IMR-90 (cell line): ENCODE measurements at regions not wholly inside any gene's neighbourhood (a gene's known extent, or its start where the extent isn't known, plus 50 kb on each side); places are given as distances from the start of the nearest gene placed in this dataset.

Experiments used
- ATAC-seq: fragments of 200-7000 bp; cut with Tn5 transposase; 2 replicates; pipeline ENCODE4 v1.9.1; 2020; ENCODE audit warnings: low read depth, mild to moderate bottlenecking, moderate library complexity
- BruUV-seq: library from RNA; stranded (reverse); fragments of 400-500 nt; replicated peaks from 2 replicates; lab custom pipeline; 2021; lab: Mats Ljungman, UMichigan
- CTCF ChIA-PET: fragments of 300-600 bp; formaldehyde crosslinking; extraction: SDS; loops from one replicate; lab custom pipeline; 2021; ENCODE audit warnings: antibody characterized with exemption; lab: Yijun Ruan, JAX
- POLR2A ChIA-PET: fragments of 300-600 bp; sonication (Branson Sonifier 250); formaldehyde crosslinking; loops from one replicate; lab custom pipeline; 2022; ENCODE audit warnings: antibody characterized with exemption; ENCODE audit not compliant: unreplicated experiment; lab: Charles Lee
- DNase-seq: peaks from one replicate; pipeline ENCODE4 v3.0.0; 2013
- H2AFZ ChIP-seq: replicated peaks from 2 replicates; pipeline ENCODE3; 2013; ENCODE audit warnings: low read length, mild to moderate bottlenecking; ENCODE audit not compliant: poor library complexity
- H2AK5ac ChIP-seq: 2 replicates; pipeline ENCODE4 v1.6.1; 2013; ENCODE audit warnings: low read depth, low read length, inconsistent platforms
- H2AK9ac ChIP-seq: replicated peaks from 2 replicates; pipeline ENCODE3; 2013; ENCODE audit warnings: mild to moderate bottlenecking, low read depth, low read length, moderate library complexity; ENCODE audit not compliant: poor library complexity
- H2BK120ac ChIP-seq: 2 replicates; pipeline ENCODE4 v1.6.1; 2013; ENCODE audit warnings: low read depth, low read length, inconsistent platforms
- H2BK15ac ChIP-seq: 3 replicates; pipeline ENCODE4 v1.6.1; 2013; ENCODE audit warnings: low read depth, low read length, inconsistent platforms
- H2BK20ac ChIP-seq: 2 replicates; pipeline ENCODE4 v1.6.1; 2013; ENCODE audit warnings: low read depth, mild to moderate bottlenecking, inconsistent platforms, low read length, moderate library complexity
- H2BK5ac ChIP-seq: 2 replicates; pipeline ENCODE4 v1.6.1; 2013; ENCODE audit warnings: mild to moderate bottlenecking, low read depth, low read length, inconsistent platforms; ENCODE audit not compliant: poor library complexity, severe bottlenecking
- H3K14ac ChIP-seq: replicated peaks from 2 replicates; pipeline ENCODE4 v1.6.1; 2013; ENCODE audit warnings: low read depth, low read length, inconsistent platforms
- H3K18ac ChIP-seq: 2 replicates; pipeline ENCODE4 v1.6.1; 2013; ENCODE audit warnings: low read depth, low read length, control low read depth
- H3K23ac ChIP-seq: 2 replicates; pipeline ENCODE4 v1.6.1; 2013; ENCODE audit warnings: low read depth, low read length, inconsistent platforms
- H3K27ac ChIP-seq: 2 replicates; pipeline ENCODE4 v1.5.1; 2013; ENCODE audit warnings: mild to moderate bottlenecking, control low read depth, low read length; ENCODE audit not compliant: insufficient read depth
- H3K27me3 ChIP-seq: 2 replicates; pipeline ENCODE4 v1.6.1; 2013; ENCODE audit warnings: low read length; ENCODE audit not compliant: control insufficient read depth, insufficient read depth
- H3K36me3 ChIP-seq: 2 replicates; pipeline ENCODE4 v1.6.1; 2013; ENCODE audit warnings: low read length, mixed read lengths; ENCODE audit not compliant: control insufficient read depth, insufficient read depth
- H3K4ac ChIP-seq: 2 replicates; pipeline ENCODE4 v1.6.1; 2013; ENCODE audit warnings: low read depth, low read length, inconsistent platforms
- H3K4me1 ChIP-seq: 2 replicates; pipeline ENCODE4 v1.6.1; 2013; ENCODE audit warnings: low read length, mixed read lengths; ENCODE audit not compliant: control insufficient read depth, insufficient read depth
- H3K4me2 ChIP-seq: 2 replicates; pipeline ENCODE4 v1.6.1; 2013; ENCODE audit warnings: low read depth, mild to moderate bottlenecking, control low read depth, low read length, moderate library complexity
- H3K4me3 ChIP-seq: 2 replicates; pipeline ENCODE4 v1.5.1; 2013; ENCODE audit warnings: low read depth, mild to moderate bottlenecking, control low read depth, low read length, moderate library complexity; ENCODE audit not compliant: insufficient read depth
- H3K56ac ChIP-seq: 2 replicates; pipeline ENCODE4 v1.6.1; 2013; ENCODE audit warnings: low read length, inconsistent platforms; ENCODE audit not compliant: insufficient read depth; ENCODE audit errors: extremely low read depth
- H3K79me1 ChIP-seq, 2 experiments: 2 replicates each; pipeline ENCODE4 v1.6.1; 2013; ENCODE audit warnings: low read length in 2 of 2, inconsistent platforms in 1 of 2, low read depth in 1 of 2
- H3K9ac ChIP-seq: 2 replicates; pipeline ENCODE4 v1.6.1; 2013; ENCODE audit warnings: low read depth, low read length, control low read depth
- H3K9me1 ChIP-seq: 2 replicates; pipeline ENCODE4 v1.6.1; 2013; ENCODE audit warnings: low read length, inconsistent platforms; ENCODE audit not compliant: insufficient read depth
- H3K9me3 ChIP-seq: 2 replicates; pipeline ENCODE4 v1.6.1; 2013; ENCODE audit warnings: low read length; ENCODE audit not compliant: control insufficient read depth, insufficient read depth
- H4K20me1 ChIP-seq: 2 replicates; pipeline ENCODE4 v1.6.1; 2013; ENCODE audit warnings: low read length, inconsistent platforms; ENCODE audit not compliant: insufficient read depth
- H4K5ac ChIP-seq: 2 replicates; pipeline ENCODE4 v1.6.1; 2013; ENCODE audit warnings: mild to moderate bottlenecking, low read depth, low read length, control low read depth
- H4K8ac ChIP-seq, 2 experiments: 2 replicates each; pipeline ENCODE4 v1.6.1; 2013; ENCODE audit warnings: low read depth in 2 of 2, low read length in 2 of 2, control low read depth in 1 of 2, inconsistent platforms in 1 of 2
- H4K91ac ChIP-seq: 2 replicates; pipeline ENCODE4 v1.6.1; 2013; ENCODE audit warnings: low read depth, low read length, inconsistent platforms; ENCODE audit not compliant: insufficient read depth
- BHLHE40 ChIP-seq: fragments of 150-350 bp; IDR thresholded peaks from 2 replicates; pipeline ENCODE4 v1.6.1; 2016; ENCODE audit warnings: mild to moderate bottlenecking, low read depth, low read length
- CEBPB ChIP-seq: IDR thresholded peaks from 2 replicates; pipeline ENCODE4 v1.6.1; 2012; ENCODE audit warnings: low read depth, low read length, improper control_type of control experiment
- CHD1 ChIP-seq: IDR thresholded peaks from 2 replicates; pipeline ENCODE4 v1.6.1; 2012; ENCODE audit warnings: low read depth, low read length, improper control_type of control experiment
- ELK1 ChIP-seq: fragments of 150-350 bp; IDR thresholded peaks from 2 replicates; pipeline ENCODE4 v1.6.1; 2016; ENCODE audit warnings: low read depth, mild to moderate bottlenecking, low read length, moderate library complexity, borderline replicate concordance
- FOS ChIP-seq: fragments of 150-350 bp; IDR thresholded peaks from 2 replicates; pipeline ENCODE4 v1.6.1; 2016; ENCODE audit warnings: low read depth, low read length
- MAFK ChIP-seq: IDR thresholded peaks from 2 replicates; pipeline ENCODE4 v1.6.1; 2012; ENCODE audit warnings: low read depth, low read length, improper control_type of control experiment
- MAZ ChIP-seq: IDR thresholded peaks from 2 replicates; pipeline ENCODE4 v1.6.1; 2012; ENCODE audit warnings: low read depth, mild to moderate bottlenecking, low read length, improper control_type of control experiment, moderate library complexity, borderline replicate concordance
- MXI1 ChIP-seq: IDR thresholded peaks from 2 replicates; pipeline ENCODE4 v1.6.1; 2012; ENCODE audit warnings: low read depth, mild to moderate bottlenecking, low read length, moderate library complexity, borderline replicate concordance
- NFE2L2 ChIP-seq: fragments of 150-350 bp; IDR thresholded peaks from 2 replicates; pipeline ENCODE4 v1.6.1; 2016; ENCODE audit warnings: low read depth, mild to moderate bottlenecking, low read length
- POLR2A ChIP-seq: IDR thresholded peaks from 2 replicates; pipeline ENCODE4 v1.6.1; 2012; ENCODE audit warnings: mild to moderate bottlenecking, low read depth, low read length
- RAD21 ChIP-seq: IDR thresholded peaks from 2 replicates; pipeline ENCODE4 v1.6.1; 2012; ENCODE audit warnings: low read length, improper control_type of control experiment
- RCOR1 ChIP-seq: IDR thresholded peaks from 2 replicates; pipeline ENCODE4 v1.6.1; 2012; ENCODE audit warnings: mild to moderate bottlenecking, low read length, improper control_type of control experiment; ENCODE audit not compliant: insufficient replicate concordance
- RFX5 ChIP-seq: IDR thresholded peaks from 2 replicates; pipeline ENCODE4 v1.8.0; 2012; ENCODE audit warnings: low read depth, mild to moderate bottlenecking, low read length, moderate library complexity
- SMC3 ChIP-seq: fragments of 150-350 bp; IDR thresholded peaks from 2 replicates; pipeline ENCODE4 v1.6.1; 2016; ENCODE audit warnings: low read depth, mild to moderate bottlenecking, antibody characterized with exemption, low read length, moderate library complexity
- WGBS, 2 experiments: methylation state at CpG; one replicate each; pipeline versions ENCODE4 v1.1.5 to v1.1.7; 2013; ENCODE audit warnings: missing lambda C conversion rate in 2 of 2; ENCODE audit not compliant: insufficient read length in 1 of 2; ENCODE audit errors: extremely low coverage in 2 of 2; 5-methylcytosine and 5-hydroxymethylcytosine counted together
- dilution Hi-C: fragments of 300-500 bp; cut with HindIII; formaldehyde crosslinking; loops from one replicate; pipeline ENCODE4 v1.14.3; 2018; ENCODE audit warnings: low sequenced_read_pairs; ENCODE audit not compliant: unreplicated experiment
- in situ Hi-C: fragments of 300-500 bp; cut with MboI; formaldehyde crosslinking; loops from 3 replicates; pipeline ENCODE4 v1.14.3; 2019; ENCODE audit warnings: low sequenced_read_pairs, inconsistent platforms, mixed read lengths
- intact Hi-C: fragments of 100-400 bp; cut with micrococcal nuclease; formaldehyde crosslinking; loops from 2 replicates; pipeline ENCODE4 v1.10.0; 2022
- TF ChIP-seq, protein P1 (sequence below): fragments of 150-350 bp; IDR thresholded peaks from 2 replicates; pipeline ENCODE4 v1.6.1; 2017; ENCODE audit warnings: mild to moderate bottlenecking, antibody characterized with exemption, low read length, low read depth
- TF ChIP-seq, protein P2 (sequence below): conservative IDR thresholded peaks from 2 replicates; pipeline ENCODE4 v1.5.1; 2012; ENCODE audit warnings: mild to moderate bottlenecking, low read depth, low read length, improper control_type of control experiment

DNA sequence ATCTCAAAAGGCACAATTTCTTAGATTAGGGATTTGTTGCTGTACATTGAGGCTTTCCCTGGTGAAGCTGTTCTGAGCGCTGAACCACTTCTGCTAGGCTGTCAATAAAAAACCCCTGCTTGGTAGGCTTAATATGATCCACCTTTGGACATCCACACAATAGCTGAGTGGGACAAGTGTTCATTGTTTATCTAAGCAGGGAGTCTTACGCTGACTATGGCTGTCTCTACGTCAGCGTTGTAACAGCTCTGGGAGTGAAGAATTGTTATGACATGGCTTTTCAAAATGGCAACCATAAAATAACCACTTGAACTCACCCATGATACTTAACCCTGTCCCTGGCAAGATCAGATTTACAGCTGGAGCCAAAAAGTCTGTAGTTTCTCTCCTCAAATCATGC lies 111.5 kb upstream of the SULT1C3 start:
- H3K4me1 ChIP-seq: no peaks in the 10 kb centered on the region
- H2AK5ac ChIP-seq: no peak overlapping the region
- no peak overlapping the region for H3K4me2 ChIP-seq
- no CpG with 5 or more reads among the region's 4 CpGs for WGBS, 2 experiments
- no peaks in the 10 kb centered on the region for H3K36me3 ChIP-seq
- H4K5ac ChIP-seq: no peak overlapping the region
- H3K79me1 ChIP-seq: no peaks in the 10 kb centered on the region
- CTCF ChIA-PET: no interaction called here
- no peak overlapping the region for H2BK20ac ChIP-seq
- H3K4me3 ChIP-seq: no peak overlapping the region
- no peaks in the 10 kb centered on the region for H3K9me1 ChIP-seq
- no peak overlapping the region for H3K18ac ChIP-seq
- no peak for TF ChIP-seq MAFK
- TF ChIP-seq RAD21: no peak
- no peak for TF ChIP-seq BHLHE40
- TF ChIP-seq POLR2A: no peak
- no peak for TF ChIP-seq CHD1
- TF ChIP-seq ELK1: no peak
- no peak for TF ChIP-seq FOS
- no peak for TF ChIP-seq NFE2L2
- no peak for TF ChIP-seq CEBPB
- TF ChIP-seq MXI1: no peak
- TF ChIP-seq, protein P1, sequence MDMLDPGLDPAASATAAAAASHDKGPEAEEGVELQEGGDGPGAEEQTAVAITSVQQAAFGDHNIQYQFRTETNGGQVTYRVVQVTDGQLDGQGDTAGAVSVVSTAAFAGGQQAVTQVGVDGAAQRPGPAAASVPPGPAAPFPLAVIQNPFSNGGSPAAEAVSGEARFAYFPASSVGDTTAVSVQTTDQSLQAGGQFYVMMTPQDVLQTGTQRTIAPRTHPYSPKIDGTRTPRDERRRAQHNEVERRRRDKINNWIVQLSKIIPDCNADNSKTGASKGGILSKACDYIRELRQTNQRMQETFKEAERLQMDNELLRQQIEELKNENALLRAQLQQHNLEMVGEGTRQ: no peak
- TF ChIP-seq, protein P2, sequence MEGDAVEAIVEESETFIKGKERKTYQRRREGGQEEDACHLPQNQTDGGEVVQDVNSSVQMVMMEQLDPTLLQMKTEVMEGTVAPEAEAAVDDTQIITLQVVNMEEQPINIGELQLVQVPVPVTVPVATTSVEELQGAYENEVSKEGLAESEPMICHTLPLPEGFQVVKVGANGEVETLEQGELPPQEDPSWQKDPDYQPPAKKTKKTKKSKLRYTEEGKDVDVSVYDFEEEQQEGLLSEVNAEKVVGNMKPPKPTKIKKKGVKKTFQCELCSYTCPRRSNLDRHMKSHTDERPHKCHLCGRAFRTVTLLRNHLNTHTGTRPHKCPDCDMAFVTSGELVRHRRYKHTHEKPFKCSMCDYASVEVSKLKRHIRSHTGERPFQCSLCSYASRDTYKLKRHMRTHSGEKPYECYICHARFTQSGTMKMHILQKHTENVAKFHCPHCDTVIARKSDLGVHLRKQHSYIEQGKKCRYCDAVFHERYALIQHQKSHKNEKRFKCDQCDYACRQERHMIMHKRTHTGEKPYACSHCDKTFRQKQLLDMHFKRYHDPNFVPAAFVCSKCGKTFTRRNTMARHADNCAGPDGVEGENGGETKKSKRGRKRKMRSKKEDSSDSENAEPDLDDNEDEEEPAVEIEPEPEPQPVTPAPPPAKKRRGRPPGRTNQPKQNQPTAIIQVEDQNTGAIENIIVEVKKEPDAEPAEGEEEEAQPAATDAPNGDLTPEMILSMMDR: no peak
- TF ChIP-seq RCOR1: no peak
- TF ChIP-seq SMC3: no peak
- no peak for TF ChIP-seq RFX5
- TF ChIP-seq MAZ: no peak
- no peak overlapping the region for H3K9ac ChIP-seq
- dilution Hi-C loops: no loop called here
- H3K9me3 ChIP-seq: no peaks in the 10 kb centered on the region
- no peak overlapping the region for H2BK15ac ChIP-seq
- BruUV-seq: no TSS peak
- no peak overlapping the region for H3K4ac ChIP-seq
- POLR2A ChIA-PET: no interaction called here
- H2AK9ac ChIP-seq: no peak overlapping the region
- H4K91ac ChIP-seq: no peak overlapping the region
- H3K23ac ChIP-seq: no peak overlapping the region
- H3K27ac ChIP-seq: no peak overlapping the region
- no peak overlapping the region for H2AFZ ChIP-seq
- H3K56ac ChIP-seq: no peak overlapping the region
- no peak overlapping the region for H4K8ac ChIP-seq
- H2BK5ac ChIP-seq: no peak overlapping the region
- H4K20me1 ChIP-seq: no peaks in the 10 kb centered on the region
- no peaks in the 10 kb centered on the region for H3K27me3 ChIP-seq
- in situ Hi-C loops: no loop called here
- no peak overlapping the region for H3K14ac ChIP-seq
- ATAC-seq: no peak
- intact Hi-C loops: no loop called here
- DNase-seq: no peak
- no peak overlapping the region for H2BK120ac ChIP-seq
